ENCODE measurements at regions not wholly inside any gene's neighbourhood (a gene's known extent, or its start where the extent isn't known, plus 50 kb on each side); places are given as distances from the start of the nearest gene placed in this dataset.

GRCh38 chr5:125715216-125715615, 708.0 kb upstream of the GRAMD2B start:
- DNase-seq = no peak

- no peak for DNase-seq
Observed at GRCh38 chr5:125717209-125717608, 706.0 kb upstream of the GRAMD2B start.

DNA sequence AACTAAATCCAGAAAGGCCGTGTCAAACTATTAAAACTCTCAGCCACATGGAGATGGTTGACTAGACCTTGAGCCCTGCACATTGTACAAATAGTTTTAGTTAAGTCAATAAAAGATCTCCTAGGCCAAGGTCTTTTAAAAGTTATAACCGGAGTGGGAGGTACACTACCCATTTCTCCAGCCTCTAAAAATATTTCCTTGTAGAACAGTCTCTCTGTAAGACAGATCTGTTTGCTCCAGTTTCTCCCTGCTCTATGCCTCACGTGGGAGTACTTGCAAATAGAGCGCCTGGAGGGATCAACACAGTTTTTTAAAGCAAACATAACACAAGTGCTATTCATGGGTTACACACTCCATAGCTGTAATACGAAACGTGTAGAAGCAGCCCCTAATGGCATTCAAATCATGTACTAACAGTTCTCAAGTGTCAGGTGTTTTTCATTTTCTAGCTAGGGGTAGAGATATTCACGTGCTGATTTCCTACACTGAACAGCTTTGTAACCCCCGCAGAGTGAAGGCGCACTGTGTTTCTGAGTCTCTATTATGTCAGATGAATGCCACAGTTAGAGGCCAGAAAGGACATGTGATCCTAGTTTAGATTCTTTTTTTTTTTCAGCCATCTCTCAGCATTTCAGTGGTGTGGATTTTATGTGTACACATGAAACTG, 703.4 kb upstream of the GRAMD2B start:
- DNase-seq = no peak

DNA sequence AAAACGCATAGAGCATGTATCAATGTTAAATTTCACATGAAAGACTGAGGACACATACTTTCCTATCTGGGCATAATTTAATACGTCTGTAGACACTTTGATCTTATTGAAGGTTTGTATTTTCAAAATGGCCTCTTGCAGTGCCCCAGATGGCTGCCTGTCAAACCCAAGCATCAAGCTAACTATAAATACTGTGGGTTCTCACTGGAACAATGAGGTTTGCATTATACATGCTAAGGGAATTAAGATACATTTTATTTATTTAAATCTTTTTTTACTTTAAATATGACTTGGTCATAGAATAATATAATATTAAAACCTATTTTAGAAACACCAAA, 702.9 kb upstream of the GRAMD2B start:
- DNase-seq = no peak

DNA sequence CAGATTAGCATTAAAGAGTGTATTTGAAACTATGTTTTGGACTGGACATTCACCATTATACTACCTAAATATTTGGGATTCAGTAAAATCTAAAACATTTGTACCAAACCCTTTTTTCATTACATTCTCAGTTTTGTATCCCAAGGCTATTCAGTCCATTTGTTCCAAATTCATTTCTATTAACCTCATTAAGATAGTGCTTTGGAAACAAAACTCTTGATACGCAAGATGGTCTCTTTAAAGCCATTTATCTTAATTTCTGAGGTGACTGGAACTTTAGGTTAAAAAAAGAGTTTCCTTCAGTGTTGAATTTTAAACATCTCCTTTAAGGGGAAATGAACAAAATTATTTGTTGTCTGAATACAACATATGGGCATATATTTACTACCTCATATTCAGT, 702.5 kb upstream of the GRAMD2B start:
- no peak for DNase-seq

GRCh38 chr5:125722550-125722949, 700.7 kb upstream of the GRAMD2B start:
- DNase-seq = no peak

GRCh38 chr5:125725691-125726090, 697.5 kb upstream of the GRAMD2B start:
- DNase-seq = no peak

DNA sequence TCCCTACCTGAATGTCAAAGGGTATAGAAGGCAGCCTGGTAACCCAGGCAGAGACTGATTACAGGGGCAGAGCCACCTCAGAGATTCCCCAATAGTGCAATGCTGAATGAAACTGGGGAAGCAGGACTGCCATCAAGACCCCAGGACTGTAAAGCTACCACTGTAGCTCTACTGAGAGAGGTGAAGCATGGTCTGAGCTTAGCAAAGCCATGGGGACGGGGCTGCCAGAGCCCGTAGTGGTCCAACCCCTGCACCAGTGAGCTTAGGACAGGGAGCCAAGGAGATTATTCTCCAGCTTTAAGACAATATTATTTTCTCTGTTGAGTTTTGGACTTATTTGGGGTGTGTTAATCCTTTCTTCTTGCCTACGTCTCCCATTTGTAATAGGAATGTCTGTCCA, 679.3 kb upstream of the GRAMD2B start:
- no peak for DNase-seq

DNA sequence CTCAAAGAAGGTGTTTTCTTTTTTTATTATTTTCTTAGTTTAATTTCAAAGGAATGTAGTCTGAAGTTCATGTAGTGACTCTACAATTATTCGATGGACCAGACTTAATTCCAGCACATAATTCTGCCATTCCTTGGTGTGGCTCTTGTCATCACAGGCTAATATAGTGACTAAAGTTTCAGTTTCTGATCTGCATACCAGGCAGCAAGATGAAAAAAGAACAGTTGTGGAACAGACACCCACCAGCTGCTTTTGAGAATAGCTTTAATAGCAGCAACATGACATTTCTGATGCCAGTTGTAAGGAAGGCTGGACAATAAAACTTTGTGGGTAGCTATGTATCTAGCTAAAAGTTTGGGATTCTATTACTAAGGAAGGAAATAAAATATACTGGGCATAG, 676.3 kb upstream of the GRAMD2B start:
- no peak for DNase-seq

DNA sequence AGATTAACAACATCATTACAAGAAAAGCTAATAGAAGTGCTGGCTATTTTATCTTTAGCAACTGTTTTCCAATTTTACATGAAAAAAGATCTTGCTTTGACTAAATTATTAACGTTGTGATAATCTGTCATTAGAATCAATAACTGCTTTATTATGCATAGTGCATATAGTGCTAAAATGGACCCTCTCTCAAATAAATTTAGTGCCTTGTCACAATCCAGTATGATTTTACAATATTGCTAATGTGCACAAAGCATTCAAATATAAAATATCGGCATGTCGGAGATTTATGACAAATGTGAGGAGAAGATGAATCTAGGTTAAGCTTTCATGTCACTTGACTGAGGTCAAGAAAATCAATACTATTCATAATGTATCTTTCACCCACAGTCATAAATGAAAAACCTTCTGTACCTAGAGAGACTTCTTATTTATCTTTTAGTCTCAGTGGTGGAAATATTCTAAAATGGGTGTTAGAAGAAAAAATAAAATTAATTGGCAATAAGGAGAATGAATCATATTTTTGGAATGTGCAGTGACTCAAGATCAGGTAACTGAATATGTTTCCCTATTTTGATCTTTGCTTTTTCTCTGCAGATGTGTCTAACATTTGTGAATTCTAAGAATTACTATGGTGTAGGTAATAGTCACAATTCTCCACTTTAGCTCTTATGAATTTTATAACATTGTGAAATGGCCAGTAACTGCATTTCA, 672.9 kb upstream of the GRAMD2B start:
- DNase-seq = no peak

DNA sequence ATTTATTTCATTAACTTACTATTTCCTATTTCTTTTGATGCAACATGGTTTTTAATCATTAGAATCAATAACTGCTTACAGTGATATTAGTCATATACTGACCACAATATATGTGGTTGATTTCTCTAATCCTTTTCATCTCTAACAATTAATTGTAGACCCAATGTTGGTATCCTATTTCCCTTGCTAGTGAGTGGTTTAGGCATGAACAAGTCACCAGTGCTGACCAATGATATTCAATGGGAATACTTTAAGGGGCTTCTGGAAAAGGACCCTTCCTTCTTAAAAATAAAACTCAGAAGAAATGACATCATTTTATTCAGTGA, 672.4 kb upstream of the GRAMD2B start:
- no peak for DNase-seq

DNA sequence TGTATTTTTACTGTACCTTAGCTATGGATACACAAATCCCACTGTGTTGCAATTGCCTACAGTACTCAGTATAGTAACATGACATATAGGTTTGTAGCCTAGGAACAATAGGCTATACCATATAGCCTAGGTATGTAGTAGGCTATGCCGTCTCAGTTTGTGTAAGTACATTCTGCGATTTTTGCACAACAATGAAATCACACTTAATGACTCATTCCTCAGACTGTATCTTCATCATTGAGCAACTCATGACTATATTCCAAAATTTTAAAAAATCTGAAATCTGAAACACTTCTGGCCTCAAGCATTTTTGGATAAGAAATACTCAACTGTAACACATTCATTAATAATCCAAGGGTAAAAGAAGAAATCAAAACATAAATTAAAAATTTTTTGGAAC, 666.8 kb upstream of the GRAMD2B start:
- no peak for DNase-seq

- no peak for DNase-seq
Observed at GRCh38 chr5:125766706-125767105, 656.5 kb upstream of the GRAMD2B start.

GRCh38 chr5:125775896-125776295, 647.3 kb upstream of the GRAMD2B start:
- no peak for DNase-seq

- no peak for DNase-seq
Observed at GRCh38 chr5:125776656-125777139, 646.5 kb upstream of the GRAMD2B start.

GRCh38 chr5:125778791-125779190, 644.4 kb upstream of the GRAMD2B start:
- DNase-seq = no peak

GRCh38 chr5:125785407-125785806, 637.8 kb upstream of the GRAMD2B start:
- DNase-seq = no peak

GRCh38 chr5:125786021-125786420, 637.2 kb upstream of the GRAMD2B start:
- DNase-seq = no peak

- no peak for DNase-seq
Observed at GRCh38 chr5:125793470-125793869, 629.7 kb upstream of the GRAMD2B start.

- DNase-seq = no peak
Observed at GRCh38 chr5:125794922-125795321, 628.3 kb upstream of the GRAMD2B start.

GRCh38 chr5:125798307-125798706, 624.9 kb upstream of the GRAMD2B start:
- peak in 1 of 4 experiments; percentile 0 for DNase-seq

GRCh38 chr5:125812651-125813050, 610.6 kb upstream of the GRAMD2B start:
- DNase-seq = no peak

GRCh38 chr5:125813221-125813974, 609.8 kb upstream of the GRAMD2B start:
- DNase-seq = no peak

- no peak for DNase-seq
Observed at GRCh38 chr5:125814119-125814518, 609.1 kb upstream of the GRAMD2B start.
